Bronchial epithelial cell (primary cell): ENCODE measurements at regions not wholly inside any gene's neighbourhood (a gene's known extent, or its start where the extent isn't known, plus 50 kb on each side); places are given as distances from the start of the nearest gene placed in this dataset.

Source experiments
- DNase-seq: peaks from one replicate; pipeline ENCODE4 v3.0.0-alpha.2; 2010; ENCODE audit warnings: low read depth
- FAIRE-seq: peaks from 2 replicates; lab custom pipeline; 2011; peaks lifted over from hg19 to GRCh38; lab: Jason Lieb, UNC
- H3K27me3 ChIP-seq: 2 replicates; pipeline ENCODE4 v1.5.1; 2011; ENCODE audit warnings: low read length; ENCODE audit not compliant: control insufficient read depth, insufficient read depth
- H3K36me3 ChIP-seq: 2 replicates; pipeline ENCODE4 v1.5.1; 2011; ENCODE audit warnings: low read length; ENCODE audit not compliant: control insufficient read depth, insufficient read depth
- H3K4me3 ChIP-seq: 2 replicates; pipeline ENCODE4 v1.5.1; 2011; ENCODE audit warnings: mild to moderate bottlenecking, low read depth, low read length, control low read depth
- CTCF ChIP-seq: IDR thresholded peaks from 2 replicates; pipeline ENCODE4 v1.5.1; 2011; ENCODE audit warnings: mild to moderate bottlenecking, moderate library complexity, low read length, control low read depth, inconsistent platforms; ENCODE audit not compliant: insufficient read depth, severe bottlenecking

GRCh38 chr3:127077505-127078064, 94.7 kb downstream of the PLXNA1 start:
- no peak for TF ChIP-seq CTCF
- FAIRE-seq (no peak), DNase-seq (no peak)
- Histone ChIP-seq H3K36me3 (no peaks in the 10 kb centered on the region), H3K4me3 (no peak overlapping the region), H3K27me3 (no peaks in the 10 kb centered on the region)

DNA sequence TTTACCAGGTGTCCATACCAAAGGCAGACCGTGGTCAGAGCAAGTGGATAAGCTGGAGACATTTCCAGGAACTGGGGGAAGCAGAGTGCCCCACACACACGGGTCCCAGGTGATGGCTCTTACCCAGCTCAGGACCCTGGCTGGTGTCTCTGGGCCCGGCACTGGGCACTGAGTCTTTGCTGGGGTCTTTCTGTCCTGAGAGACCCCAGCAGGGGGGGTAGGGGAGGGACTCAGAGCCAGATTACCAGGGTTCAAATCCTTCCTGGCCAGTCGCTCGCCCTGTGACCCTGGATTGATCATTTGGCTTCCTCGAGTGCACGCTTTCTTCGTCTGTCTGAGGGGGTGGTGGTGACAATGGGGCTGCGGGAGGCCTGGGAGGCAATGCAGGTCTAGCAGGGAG, 95.7 kb downstream of the PLXNA1 start:
- DNase-seq = no peak
- H3K27me3 ChIP-seq = no peaks in the 10 kb centered on the region
- TF ChIP-seq CTCF = no peak
- H3K4me3 ChIP-seq = no peak overlapping the region
- H3K36me3 ChIP-seq = no peaks in the 10 kb centered on the region
- FAIRE-seq = no peak

DNA sequence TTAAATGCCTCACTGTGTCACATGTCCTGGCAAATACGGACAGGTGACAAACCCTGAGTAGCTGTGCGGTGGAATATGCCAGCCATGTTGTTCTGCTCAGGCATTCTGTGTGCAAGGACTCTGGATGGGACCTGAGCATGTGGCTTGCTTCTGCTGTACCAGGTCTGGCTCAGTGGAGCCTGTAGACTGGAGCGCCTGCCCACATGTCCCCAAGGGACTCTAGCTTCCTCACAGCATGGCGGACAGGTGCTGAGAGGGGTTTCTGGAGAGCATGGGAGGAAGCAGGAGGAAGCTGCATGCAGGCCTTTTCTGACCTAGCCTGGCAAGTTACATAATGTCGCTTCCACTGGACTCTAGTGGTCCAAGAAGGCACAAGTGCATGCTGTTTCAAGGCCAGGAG, 96.3 kb downstream of the PLXNA1 start:
- DNase-seq = no peak

GRCh38 chr3:127081001-127081720, 98.2 kb downstream of the PLXNA1 start:
- TF ChIP-seq CTCF = no peak
- H3K27me3 ChIP-seq = no peaks in the 10 kb centered on the region

More for the DNA sequence above, 96.3 kb downstream of the PLXNA1 start:
- Histone ChIP-seq H3K27me3 (no peaks in the 10 kb centered on the region), H3K36me3 (no peaks in the 10 kb centered on the region), H3K4me3 (no peak overlapping the region)
- FAIRE-seq = no peak
- TF ChIP-seq CTCF = no peak

GRCh38 chr3:127082066-127082465, 99.2 kb downstream of the PLXNA1 start:
- no peak overlapping the region for H3K4me3 ChIP-seq
- peak; percentile 52 for FAIRE-seq
- no peak for DNase-seq
- no peaks in the 10 kb centered on the region for H3K27me3 ChIP-seq
- TF ChIP-seq CTCF = no peak
- H3K36me3 ChIP-seq = no peaks in the 10 kb centered on the region

More at GRCh38 chr3:127081001-127081720, 98.2 kb downstream of the PLXNA1 start:
- Histone ChIP-seq H3K4me3 (no peak overlapping the region), H3K36me3 (no peaks in the 10 kb centered on the region)
- no peak for DNase-seq
- peak; percentile 7 for FAIRE-seq
